NB4 (cell line): ENCODE measurements at regions not wholly inside any gene's neighbourhood (a gene's known extent, or its start where the extent isn't known, plus 50 kb on each side); places are given as distances from the start of the nearest gene placed in this dataset.

Experiments used
- DNase-seq: peaks from one replicate; pipeline ENCODE4 v3.0.0; 2010; ENCODE audit warnings: low read depth
- H3K4me3 ChIP-seq: one replicate; pipeline ENCODE4 v1.5.1; 2011; ENCODE audit warnings: mild to moderate bottlenecking, low read depth, low read length, moderate library complexity
- MYC ChIP-seq: IDR thresholded peaks from 2 replicates; pipeline ENCODE4 v1.6.1; 2011; ENCODE audit warnings: low read depth, low read length
- POLR2A ChIP-seq: IDR thresholded peaks from 2 replicates; pipeline ENCODE4 v1.6.1; 2011; ENCODE audit warnings: mild to moderate bottlenecking; ENCODE audit not compliant: insufficient read length; ENCODE audit errors: extremely low read depth
- TF ChIP-seq, protein P1 (sequence below): IDR thresholded peaks from 2 replicates; pipeline ENCODE4 v1.6.1; 2011; ENCODE audit warnings: low read depth, low read length
- TF ChIP-seq, protein P2 (sequence below): IDR thresholded peaks from one replicate; pipeline ENCODE4 v1.5.1; 2012; ENCODE audit warnings: low read depth, low read length

DNA sequence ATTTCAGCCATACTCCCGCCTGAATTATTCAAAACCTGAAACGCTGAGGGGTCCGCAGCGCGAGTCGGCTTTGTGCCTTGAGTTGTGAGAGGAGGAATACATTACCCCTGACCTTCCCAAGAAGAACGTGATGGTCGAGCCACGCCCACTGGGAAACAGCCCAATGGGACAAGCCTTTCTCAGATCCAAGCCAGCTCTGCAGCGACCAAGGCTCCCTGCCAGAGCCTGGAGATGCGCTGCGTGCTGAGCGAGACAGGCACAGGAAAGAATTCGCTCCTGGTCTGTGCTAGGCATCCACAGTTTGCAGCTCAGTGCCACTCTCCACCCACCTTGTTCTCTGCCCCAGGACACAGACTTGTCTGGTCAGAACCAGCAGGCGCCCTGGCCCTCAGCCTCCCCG is 74.1 kb upstream of the GLI2 start:
- TF ChIP-seq MYC, result no peak
- TF ChIP-seq, protein P1, sequence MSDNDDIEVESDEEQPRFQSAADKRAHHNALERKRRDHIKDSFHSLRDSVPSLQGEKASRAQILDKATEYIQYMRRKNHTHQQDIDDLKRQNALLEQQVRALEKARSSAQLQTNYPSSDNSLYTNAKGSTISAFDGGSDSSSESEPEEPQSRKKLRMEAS, result no peak
- TF ChIP-seq, protein P2, sequence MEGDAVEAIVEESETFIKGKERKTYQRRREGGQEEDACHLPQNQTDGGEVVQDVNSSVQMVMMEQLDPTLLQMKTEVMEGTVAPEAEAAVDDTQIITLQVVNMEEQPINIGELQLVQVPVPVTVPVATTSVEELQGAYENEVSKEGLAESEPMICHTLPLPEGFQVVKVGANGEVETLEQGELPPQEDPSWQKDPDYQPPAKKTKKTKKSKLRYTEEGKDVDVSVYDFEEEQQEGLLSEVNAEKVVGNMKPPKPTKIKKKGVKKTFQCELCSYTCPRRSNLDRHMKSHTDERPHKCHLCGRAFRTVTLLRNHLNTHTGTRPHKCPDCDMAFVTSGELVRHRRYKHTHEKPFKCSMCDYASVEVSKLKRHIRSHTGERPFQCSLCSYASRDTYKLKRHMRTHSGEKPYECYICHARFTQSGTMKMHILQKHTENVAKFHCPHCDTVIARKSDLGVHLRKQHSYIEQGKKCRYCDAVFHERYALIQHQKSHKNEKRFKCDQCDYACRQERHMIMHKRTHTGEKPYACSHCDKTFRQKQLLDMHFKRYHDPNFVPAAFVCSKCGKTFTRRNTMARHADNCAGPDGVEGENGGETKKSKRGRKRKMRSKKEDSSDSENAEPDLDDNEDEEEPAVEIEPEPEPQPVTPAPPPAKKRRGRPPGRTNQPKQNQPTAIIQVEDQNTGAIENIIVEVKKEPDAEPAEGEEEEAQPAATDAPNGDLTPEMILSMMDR, result no peak
- TF ChIP-seq POLR2A, result no peak
- no peak overlapping the region for H3K4me3 ChIP-seq
- no peak for DNase-seq

DNA sequence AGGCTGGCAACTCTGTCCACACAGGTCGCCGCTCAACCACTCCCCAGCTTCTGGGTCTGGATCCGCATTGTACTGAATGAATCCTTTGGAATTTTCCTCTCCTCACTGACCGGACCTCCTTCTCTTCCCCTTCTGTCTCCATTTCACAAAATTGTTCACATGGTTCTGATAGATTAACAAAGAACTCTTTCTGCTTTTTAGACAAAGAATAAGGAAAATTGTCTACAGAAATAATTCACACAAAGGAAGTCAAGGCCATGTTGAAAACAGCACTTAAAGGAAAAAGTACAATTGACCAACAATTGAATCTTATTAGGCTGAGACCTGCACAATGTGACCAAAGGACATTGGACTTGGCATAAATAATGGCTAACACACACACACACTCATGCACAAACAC is 73.6 kb upstream of the GLI2 start:
- DNase-seq, result no peak
- TF ChIP-seq, protein P1, result no peak
- TF ChIP-seq, protein P2, result no peak
- TF ChIP-seq POLR2A, result no peak
- no peak for TF ChIP-seq MYC
- H3K4me3 ChIP-seq, result no peak overlapping the region

DNA sequence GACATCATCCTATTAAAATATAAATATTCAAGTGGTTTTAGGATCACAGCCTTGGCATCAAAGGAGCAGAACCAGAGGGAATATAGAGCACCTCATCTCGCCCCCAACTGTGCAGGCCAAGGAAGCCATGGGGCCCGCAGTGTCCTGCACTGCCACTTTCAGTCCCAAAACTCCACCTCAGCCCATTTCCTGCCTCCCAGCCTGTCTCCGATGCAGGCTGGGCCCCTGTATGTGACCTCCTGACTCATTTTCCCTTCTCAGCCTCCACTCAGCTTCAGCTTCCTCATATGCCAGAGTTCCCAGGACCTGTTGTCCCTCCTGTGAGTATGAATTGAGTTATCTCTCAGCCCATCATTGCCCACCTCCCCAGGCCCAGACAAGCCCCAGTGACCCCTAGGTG is 72.9 kb upstream of the GLI2 start:
- TF ChIP-seq POLR2A, result no peak
- TF ChIP-seq, protein P1, result no peak
- no peak for TF ChIP-seq MYC
- TF ChIP-seq, protein P2, result no peak

DNA sequence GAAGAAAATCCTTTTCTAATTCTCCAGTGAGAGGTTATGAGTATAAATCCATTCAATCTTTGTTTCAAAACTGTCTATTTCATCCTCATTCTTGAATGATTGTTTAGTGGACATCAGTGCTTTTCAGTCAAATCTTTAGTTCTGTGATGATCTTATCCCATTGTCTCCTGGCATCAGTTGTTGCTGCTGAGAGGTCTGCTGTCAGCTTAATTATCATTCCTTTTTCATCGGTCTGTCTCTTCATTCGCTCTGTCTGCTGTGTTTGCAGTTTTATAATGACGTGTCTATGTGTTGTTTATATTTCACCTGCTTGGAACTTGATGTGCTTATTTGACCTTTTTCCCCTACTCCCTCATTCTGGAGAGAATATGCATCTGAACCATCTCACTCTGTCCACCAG is 69.2 kb upstream of the GLI2 start:
- no peak for DNase-seq
- no peak for TF ChIP-seq POLR2A
- no peak overlapping the region for H3K4me3 ChIP-seq

More for the DNA sequence above, 72.9 kb upstream of the GLI2 start:
- no peak overlapping the region for H3K4me3 ChIP-seq
- DNase-seq, result no peak

DNA sequence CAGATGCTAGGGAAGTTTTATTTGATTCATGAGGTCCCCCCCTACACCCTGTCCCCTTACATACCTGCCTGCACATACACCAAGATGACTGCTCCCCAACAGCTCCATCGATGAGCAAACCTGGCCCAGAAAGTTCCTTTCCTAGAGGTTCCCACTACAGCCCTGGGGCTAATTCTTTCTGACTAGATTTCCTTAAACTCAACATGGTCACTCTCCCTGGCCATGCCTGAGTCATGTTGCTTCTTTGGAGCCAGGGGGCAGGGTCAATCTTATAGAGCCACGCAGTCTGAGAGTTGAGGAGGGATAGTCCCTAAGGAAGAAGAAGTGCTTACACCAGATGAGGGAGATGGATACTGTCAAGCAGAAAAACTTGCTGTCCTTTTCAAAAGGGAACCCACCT is 67.7 kb upstream of the GLI2 start:
- no peak overlapping the region for H3K4me3 ChIP-seq
- DNase-seq, result no peak
- TF ChIP-seq POLR2A (no peak), MYC (no peak)
- TF ChIP-seq, protein P1, result no peak
- TF ChIP-seq, protein P2, result no peak

DNA sequence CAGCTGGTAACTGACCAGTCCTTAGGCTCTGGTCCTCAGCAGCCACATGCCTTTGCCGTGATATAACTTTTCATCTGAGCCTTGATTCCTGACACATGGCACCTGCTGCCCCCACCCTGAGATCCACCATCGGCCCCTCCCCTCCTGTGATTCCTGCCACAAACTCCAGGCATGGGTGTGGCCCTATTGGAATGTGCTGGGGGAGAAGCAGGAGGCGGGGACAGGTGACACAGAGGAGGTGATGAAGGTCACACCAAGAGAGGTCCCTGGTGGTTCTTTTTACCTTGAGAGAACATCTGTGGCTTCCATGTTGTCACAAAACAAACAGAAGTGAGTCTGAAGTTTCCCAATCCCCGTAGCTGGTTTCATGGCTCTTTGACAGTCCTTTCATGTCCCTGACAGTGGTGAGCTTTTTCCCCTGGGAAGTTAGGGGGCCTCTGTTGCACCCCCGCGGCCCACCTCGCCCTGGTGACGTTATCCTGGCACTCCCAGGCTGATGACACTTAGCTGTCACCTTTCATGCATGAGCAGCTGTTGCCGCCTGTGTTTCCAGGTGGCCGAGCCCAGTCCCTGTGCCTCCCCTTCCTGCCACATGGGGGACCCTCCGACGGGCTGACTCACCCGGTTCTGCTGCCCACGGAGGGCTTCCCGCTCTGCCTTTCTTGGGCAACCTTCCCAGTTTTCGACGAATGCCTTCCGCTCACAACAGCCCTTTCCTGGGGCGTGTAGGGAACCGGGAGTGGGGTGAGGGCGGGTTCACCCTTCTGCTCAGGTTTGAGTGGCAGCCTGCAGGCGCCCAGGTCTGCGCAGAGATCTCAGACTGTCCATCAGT is 66.3 kb upstream of the GLI2 start:
- no peak overlapping the region for H3K4me3 ChIP-seq
- DNase-seq, result peak; percentile 58
- TF ChIP-seq, protein P1, result 0 out of 2 replicates have a peak, but pooled peaks have one; percentile 14
- TF ChIP-seq POLR2A (no peak), MYC (no peak)
- TF ChIP-seq, protein P2, result peak; percentile 50
